ENCODE measurements at regions not wholly inside any gene's neighbourhood (a gene's known extent, or its start where the extent isn't known, plus 50 kb on each side); places are given as distances from the start of the nearest gene placed in this dataset.

DNA sequence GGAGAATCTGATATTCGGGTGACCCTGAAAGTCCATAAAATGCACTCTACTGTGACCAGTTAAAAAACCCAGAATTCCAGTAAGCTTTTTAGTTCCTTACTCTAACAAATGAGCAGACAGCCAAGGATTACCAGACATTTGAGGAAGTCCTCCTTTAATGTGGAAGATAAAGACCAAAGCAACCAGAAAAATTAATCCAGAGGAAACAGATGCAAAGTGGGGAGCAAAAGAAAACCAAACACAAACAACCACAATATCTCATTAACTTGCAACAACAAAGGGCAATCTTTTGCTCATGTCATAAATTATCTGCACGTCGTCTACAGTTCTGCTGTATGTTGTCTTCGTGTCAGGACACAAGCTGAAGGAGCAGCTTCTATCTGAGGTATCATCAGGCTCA, 164.4 kb downstream of the PJA1 start:
- TF ChIP-seq, protein P1, sequence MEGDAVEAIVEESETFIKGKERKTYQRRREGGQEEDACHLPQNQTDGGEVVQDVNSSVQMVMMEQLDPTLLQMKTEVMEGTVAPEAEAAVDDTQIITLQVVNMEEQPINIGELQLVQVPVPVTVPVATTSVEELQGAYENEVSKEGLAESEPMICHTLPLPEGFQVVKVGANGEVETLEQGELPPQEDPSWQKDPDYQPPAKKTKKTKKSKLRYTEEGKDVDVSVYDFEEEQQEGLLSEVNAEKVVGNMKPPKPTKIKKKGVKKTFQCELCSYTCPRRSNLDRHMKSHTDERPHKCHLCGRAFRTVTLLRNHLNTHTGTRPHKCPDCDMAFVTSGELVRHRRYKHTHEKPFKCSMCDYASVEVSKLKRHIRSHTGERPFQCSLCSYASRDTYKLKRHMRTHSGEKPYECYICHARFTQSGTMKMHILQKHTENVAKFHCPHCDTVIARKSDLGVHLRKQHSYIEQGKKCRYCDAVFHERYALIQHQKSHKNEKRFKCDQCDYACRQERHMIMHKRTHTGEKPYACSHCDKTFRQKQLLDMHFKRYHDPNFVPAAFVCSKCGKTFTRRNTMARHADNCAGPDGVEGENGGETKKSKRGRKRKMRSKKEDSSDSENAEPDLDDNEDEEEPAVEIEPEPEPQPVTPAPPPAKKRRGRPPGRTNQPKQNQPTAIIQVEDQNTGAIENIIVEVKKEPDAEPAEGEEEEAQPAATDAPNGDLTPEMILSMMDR (IDR thresholded peaks at IDR 0.05; ENCODE audit: insufficient read depth, low read depth, low read length): no peak
- POLR2A ChIA-PET: no interaction called here
- Histone ChIP-seq H3K36me3 (ENCODE audit: control insufficient read depth, insufficient read depth, low read length) (no peaks in the 10 kb centered on the region), H3K27me3 (ENCODE audit: control insufficient read depth, insufficient read depth, low read length) (no peaks in the 10 kb centered on the region), H3K4me3 (ENCODE audit: low read depth, low read length) (no peak overlapping the region)
- CTCF ChIA-PET: no interaction called here
- no peak for DNase-seq (ENCODE audit: low read depth)

DNA sequence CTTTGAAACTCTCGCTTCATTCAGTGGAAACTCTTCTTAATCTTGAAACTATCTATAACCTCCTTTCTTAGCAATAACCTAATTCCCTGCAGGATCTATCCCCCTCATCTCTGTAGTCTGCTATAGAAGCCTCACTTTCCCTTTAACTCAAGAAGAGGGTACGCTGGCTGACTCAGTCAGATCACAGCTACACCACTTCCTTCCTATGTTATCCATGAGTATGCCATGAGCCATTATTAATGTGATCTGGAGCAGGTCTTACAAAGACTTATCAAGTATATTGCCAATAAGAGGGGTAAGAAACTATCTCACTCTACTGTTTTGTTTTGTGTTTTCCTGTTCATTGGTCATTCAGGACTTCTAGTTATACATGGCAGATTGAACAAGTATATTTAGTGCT, 165.3 kb downstream of the PJA1 start:
- Histone ChIP-seq H3K4me3 (ENCODE audit: low read depth, low read length) (no peak overlapping the region), H3K27me3 (ENCODE audit: control insufficient read depth, insufficient read depth, low read length) (no peaks in the 10 kb centered on the region), H3K36me3 (ENCODE audit: control insufficient read depth, insufficient read depth, low read length) (no peaks in the 10 kb centered on the region)
- TF ChIP-seq, protein P1 (IDR thresholded peaks at IDR 0.05; ENCODE audit: insufficient read depth, low read depth, low read length): no peak
- ChIA-PET POLR2A (no interaction called here), CTCF (interaction anchor here (0.6 kb wide), 1 partner anchor 57 kb away, joined by 3 read pairs; no protein-coding TSS in a partner anchor)
- DNase-seq (ENCODE audit: low read depth): no peak

DNA sequence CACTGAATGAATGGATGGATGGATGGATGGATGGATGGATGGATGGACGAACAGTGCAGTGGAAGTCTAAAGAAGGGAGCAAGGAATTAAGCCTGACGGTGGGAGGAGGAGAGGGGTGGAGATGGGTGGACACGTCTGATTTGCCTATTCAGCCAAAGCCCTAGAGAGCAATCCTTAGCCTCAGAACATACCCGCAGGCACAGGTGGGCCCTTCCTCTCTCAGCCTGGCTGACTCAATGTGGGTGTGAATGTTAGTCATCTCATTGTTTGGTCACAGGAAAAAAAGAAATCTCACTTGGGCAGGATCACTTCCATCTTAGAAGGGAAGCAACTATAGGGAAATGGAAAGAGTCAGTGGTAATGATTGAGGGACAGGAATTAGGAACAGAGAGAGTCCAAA, 165.9 kb downstream of the PJA1 start:
- ChIA-PET POLR2A (no interaction called here), CTCF (no interaction called here)
- Histone ChIP-seq H3K27me3 (ENCODE audit: control insufficient read depth, insufficient read depth, low read length) (no peaks in the 10 kb centered on the region), H3K4me3 (ENCODE audit: low read depth, low read length) (no peak overlapping the region), H3K36me3 (ENCODE audit: control insufficient read depth, insufficient read depth, low read length) (no peaks in the 10 kb centered on the region)
- no peak for DNase-seq (ENCODE audit: low read depth)
- TF ChIP-seq, protein P1 (IDR thresholded peaks at IDR 0.05; ENCODE audit: insufficient read depth, low read depth, low read length): no peak

DNA sequence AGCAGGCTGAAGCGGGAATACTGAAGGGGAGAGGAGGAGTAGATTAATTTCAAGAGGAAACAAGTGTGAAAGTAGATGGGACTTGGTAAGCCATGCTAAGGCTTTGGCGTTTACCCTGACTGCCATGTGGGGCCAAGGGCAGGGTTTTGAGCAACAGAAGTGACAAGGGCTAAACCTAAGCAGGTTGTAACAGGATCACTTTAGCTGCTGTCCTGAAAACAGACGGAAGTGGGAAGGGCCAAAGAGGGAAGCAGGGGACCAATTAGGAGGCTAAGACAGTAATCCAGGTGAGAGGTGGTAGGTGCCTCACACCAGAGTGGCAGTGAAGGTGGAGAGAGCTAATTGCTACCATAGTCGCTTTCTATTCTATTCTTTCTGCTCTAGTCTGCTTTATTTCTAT, 166.5 kb downstream of the PJA1 start:
- ChIA-PET POLR2A (no interaction called here), CTCF (no interaction called here)
- H3K27me3 ChIP-seq (ENCODE audit: control insufficient read depth, insufficient read depth, low read length): no peaks in the 10 kb centered on the region
- TF ChIP-seq, protein P1 (IDR thresholded peaks at IDR 0.05; ENCODE audit: insufficient read depth, low read depth, low read length): no peak
- H3K36me3 ChIP-seq (ENCODE audit: control insufficient read depth, insufficient read depth, low read length): no peaks in the 10 kb centered on the region
- DNase-seq (ENCODE audit: low read depth): no peak
- H3K4me3 ChIP-seq (ENCODE audit: low read depth, low read length): no peak overlapping the region

DNA sequence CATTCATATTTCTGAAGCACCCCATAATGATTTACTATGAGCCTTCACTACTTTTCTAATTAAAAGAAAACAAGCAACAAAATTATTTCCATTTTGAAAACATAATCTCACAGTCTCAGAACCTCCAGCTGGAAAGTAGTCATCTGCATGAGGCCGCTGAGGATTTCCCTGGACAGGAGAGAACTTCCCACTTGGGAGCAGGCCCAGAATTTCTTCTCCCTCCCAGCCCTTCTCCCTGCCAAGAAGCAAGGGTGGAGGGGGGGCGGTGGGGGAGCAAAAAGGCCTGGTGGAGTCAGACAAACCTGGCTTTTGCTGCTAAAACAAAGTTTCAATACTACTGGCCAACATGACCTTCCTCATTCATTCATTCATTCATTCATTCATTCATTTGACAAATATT, 167.3 kb downstream of the PJA1 start:
- ChIA-PET CTCF (no interaction called here), POLR2A (no interaction called here)

More for the DNA sequence above, 167.3 kb downstream of the PJA1 start:
- TF ChIP-seq, protein P1 (IDR thresholded peaks at IDR 0.05; ENCODE audit: insufficient read depth, low read depth, low read length): no peak
- DNase-seq (ENCODE audit: low read depth): no peak
- H3K36me3 ChIP-seq (ENCODE audit: control insufficient read depth, insufficient read depth, low read length): no peaks in the 10 kb centered on the region
- H3K4me3 ChIP-seq (ENCODE audit: low read depth, low read length): no peak overlapping the region
- no peaks in the 10 kb centered on the region for H3K27me3 ChIP-seq (ENCODE audit: control insufficient read depth, insufficient read depth, low read length)

All from BJ (cell line).